ENCODE measurements at regions not wholly inside any gene's neighbourhood (a gene's known extent, or its start where the extent isn't known, plus 50 kb on each side); places are given as distances from the start of the nearest gene placed in this dataset.

- TF ChIP-seq ZFX (IDR thresholded peaks at IDR 0.05): no peak
- TF ChIP-seq CTCF (conservative IDR thresholded peaks at IDR 0.05): no peak
- no peak overlapping the region for H3K27ac ChIP-seq
Observed at GRCh38 chr16:55263271-55264250, 60.4 kb upstream of the IRX6 start.

- TF ChIP-seq ZFX (IDR thresholded peaks at IDR 0.05): no peak
- TF ChIP-seq CTCF (conservative IDR thresholded peaks at IDR 0.05): no peak
Observed at GRCh38 chr16:55264949-55265348, 59.1 kb upstream of the IRX6 start.

GRCh38 chr16:55265926-55266325 is 58.1 kb upstream of the IRX6 start:
- no peak overlapping the region for H3K27ac ChIP-seq
- no peak for TF ChIP-seq CTCF (conservative IDR thresholded peaks at IDR 0.05)
- no peak for TF ChIP-seq ZFX (IDR thresholded peaks at IDR 0.05)

More at GRCh38 chr16:55264949-55265348, 59.1 kb upstream of the IRX6 start:
- H3K27ac ChIP-seq: no peak overlapping the region

- TF ChIP-seq CTCF (conservative IDR thresholded peaks at IDR 0.05): no peak
- no peak for TF ChIP-seq ZFX (IDR thresholded peaks at IDR 0.05)
- no peak overlapping the region for H3K27ac ChIP-seq
Observed at GRCh38 chr16:55271945-55272513, 52.0 kb upstream of the IRX6 start.

GRCh38 chr16:55272744-55273143 is 51.3 kb upstream of the IRX6 start:
- no peak overlapping the region for H3K27ac ChIP-seq
- TF ChIP-seq CTCF (conservative IDR thresholded peaks at IDR 0.05) (no peak), ZFX (IDR thresholded peaks at IDR 0.05) (no peak)

GRCh38 chr16:55273356-55273755 is 50.6 kb upstream of the IRX6 start:
- TF ChIP-seq CTCF (conservative IDR thresholded peaks at IDR 0.05) (no peak), ZFX (IDR thresholded peaks at IDR 0.05) (no peak)
- H3K27ac ChIP-seq: no peak overlapping the region

- TF ChIP-seq ZFX (IDR thresholded peaks at IDR 0.05) (no peak), CTCF (conservative IDR thresholded peaks at IDR 0.05) (no peak)
- H3K27ac ChIP-seq: no peak overlapping the region
Observed at GRCh38 chr16:55273959-55274358, 50.0 kb upstream of the IRX6 start.
